GF-D8 (cell line): ENCODE measurements at regions not wholly inside any gene's neighbourhood (a gene's known extent, or its start where the extent isn't known, plus 50 kb on each side); places are given as distances from the start of the nearest gene placed in this dataset.

ENCODE experiments used
- DNase-seq: peaks from one replicate; lab custom pipeline; 2025; lab: John Stamatoyannopoulos, UW

DNA sequence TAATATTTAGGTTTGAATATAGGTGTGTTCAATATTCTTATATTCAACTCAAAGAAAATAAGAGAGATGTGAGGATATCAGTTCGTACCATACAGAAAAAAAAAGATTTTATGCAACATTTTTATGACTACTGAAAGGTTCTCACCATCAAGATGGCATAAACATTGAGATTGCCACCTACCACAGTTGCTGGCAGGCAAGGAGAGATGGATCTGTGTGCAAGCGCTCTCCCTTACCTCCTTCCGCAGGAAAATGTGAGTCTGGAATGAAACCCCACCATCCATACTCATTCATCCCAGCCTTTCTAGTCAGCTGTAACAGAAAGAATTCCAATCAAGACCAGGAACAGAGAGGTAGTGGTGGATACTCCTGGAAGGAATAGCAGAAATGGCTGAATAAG, 376.9 kb downstream of the PPP3CA start:
- DNase-seq: no peak

DNA sequence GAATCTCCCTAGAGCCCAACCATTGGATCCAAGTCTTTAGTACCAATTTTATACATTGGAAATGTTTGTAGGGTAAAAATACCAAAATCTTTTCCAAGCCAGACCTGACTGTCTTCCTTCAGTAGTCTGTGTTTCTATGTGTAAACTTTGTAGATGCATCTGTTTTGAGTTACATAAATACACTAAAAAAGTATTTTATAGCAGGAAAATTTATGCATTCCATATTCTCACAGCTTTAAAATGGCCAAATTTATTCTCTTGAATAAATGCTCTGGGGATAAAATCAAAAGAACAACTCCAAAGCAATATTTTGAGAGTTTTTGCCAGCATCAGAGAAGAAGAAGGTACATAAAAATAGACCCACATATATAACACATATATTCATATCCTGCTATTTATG, 377.4 kb downstream of the PPP3CA start:
- DNase-seq: no peak

DNA sequence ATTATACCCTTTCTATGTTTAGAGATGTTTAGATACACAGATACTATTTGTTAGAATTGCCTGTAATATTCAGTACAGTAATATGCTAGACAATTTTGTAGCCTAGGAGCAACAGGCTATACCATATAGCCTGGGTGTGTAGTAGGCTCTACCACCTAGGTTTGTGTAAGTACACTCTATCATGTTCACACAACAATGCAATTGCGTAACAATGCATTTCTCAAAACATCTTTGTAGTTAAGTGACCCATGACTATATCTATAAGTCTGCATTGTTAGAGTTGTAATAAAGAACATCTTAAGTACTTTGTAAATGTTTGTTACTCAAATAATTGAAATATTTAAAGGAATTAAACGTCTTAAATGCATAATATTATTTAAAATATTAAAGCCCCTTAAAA, 379.3 kb downstream of the PPP3CA start:
- DNase-seq: no peak

DNA sequence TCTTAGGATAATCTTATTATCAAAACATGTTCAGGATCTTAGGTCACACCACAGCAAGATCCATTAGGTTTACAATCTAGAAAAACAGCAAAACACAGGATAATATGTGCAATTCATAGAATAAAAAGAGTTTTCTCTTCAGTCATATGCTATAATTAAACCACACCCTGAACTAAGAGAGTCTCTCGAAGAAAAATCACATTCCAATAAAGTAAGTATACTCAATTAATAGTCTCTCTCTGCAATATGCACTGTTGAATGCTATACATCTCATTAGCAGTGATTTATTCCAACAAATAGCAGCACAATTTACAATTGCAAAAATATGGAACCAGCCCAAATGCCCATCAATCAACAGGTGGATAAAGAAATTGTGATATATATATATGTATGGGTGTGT, 383.7 kb downstream of the PPP3CA start:
- no peak for DNase-seq

DNA sequence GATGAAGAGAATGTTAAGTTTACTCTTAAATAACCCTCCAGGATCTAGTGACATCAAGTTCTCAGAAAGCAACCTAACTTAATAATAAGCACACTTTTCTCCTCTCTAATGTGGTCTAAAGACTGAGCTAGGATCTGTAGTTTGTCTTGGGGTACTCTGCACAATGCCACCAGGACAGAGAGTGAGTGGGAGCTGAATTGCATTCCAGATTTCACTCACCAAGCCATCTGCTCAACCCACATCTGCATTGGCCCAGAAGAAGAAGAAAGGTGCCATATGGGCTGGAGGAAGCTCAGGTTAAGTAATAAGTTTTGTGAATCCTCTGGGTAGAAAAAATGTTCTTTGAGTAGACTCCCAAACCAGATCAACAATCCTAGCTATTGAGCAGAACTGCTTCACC, 384.6 kb downstream of the PPP3CA start:
- no peak for DNase-seq

DNA sequence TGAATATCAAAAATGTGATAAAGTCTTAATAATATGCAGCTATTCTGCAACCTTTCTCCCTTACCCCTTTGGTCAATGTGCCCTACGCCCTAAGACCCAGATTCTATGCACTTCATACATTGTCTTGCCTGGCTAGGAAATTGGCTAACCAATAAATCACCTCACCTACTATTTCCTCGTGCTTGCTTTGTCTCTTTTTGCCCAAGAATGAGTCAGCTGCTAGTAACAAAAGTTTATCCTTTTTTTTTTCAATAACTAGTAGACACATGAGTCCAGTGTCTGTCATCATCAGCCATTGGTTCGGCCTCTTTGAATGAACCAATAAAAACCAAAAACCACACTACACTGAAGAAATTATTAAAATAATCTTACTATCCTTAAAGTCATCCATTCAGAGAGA, 387.1 kb downstream of the PPP3CA start:
- no peak for DNase-seq

DNA sequence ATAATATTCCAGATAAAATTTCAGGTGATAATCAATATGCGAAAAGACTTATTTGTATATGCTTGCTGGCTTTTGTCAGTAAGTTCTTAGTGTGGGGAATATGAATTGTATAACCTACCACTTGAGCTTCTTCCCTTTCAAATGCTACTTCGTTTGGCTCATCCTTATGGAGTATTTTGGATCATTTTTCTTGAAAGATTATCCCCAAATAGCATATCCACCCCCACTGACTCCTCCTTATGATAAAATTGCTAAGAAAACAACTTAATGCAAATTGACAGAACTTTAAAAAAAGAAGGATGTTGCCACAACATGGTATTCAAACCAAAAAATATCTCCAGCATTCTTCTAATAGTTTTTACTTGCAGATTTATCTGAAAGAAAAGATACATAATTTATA, 393.3 kb downstream of the PPP3CA start:
- no peak for DNase-seq

DNA sequence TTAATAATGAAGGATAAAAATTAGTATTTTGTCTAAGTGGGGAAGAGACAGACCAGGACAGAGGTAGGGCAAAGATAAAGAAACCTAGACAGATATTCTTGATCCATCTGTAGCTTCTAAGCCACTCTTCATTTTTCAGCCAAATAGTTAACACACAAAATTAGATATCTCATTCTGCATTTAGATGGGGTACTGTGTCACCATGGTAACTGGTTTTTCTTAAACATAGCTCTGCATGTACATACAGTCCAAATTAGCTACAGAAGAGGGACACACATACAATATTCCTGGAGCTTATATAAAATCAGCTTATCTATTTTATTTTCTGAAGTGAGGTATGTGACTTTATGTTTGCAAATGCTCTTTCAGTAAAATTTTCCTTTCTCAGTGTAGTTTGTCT, 393.7 kb downstream of the PPP3CA start:
- no peak for DNase-seq

DNA sequence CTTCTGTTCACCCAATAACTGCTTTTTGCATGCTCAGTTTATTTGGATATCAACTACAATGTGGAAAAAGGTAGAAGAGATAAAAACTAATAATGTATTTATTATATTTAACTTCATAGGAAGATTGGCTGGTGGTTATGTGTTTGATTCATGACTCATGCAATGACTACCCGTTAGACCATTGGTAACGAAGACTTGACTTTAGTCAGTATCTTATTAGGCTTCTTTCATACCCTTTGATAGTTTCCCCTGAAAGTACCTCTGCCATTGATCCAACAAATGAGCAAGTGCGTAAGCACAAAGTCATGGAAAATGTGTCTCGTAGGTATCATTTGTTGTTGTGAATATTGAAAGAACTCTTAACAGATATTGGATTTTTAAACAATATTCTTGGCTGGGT, 394.7 kb downstream of the PPP3CA start:
- DNase-seq: no peak

DNA sequence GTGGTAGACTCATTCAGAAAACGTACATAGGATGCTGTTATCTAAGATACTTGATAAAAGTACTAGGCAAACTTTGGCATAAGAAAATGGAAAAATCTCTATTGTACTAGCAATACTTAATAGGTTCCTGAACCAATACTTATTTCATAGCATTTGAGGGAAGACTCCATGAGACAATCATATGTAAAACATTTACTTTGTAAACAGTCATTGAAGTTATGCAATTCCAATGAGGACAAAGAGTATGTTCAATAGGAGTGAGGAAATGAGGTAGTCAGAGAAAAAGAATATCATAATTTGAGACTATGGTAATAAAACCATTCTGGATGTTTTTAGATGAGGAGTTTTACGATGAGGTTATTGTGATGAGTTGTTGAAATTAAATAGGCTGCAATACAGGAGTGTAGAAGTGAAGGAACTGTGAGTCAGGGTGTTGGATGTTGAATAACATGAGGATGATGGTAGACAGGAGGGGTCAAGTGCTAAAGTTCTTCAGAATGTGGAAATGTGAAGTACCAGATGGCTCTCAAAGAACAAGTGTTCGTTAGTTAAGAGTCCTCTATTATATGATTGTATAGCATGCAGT, 397.9 kb downstream of the PPP3CA start:
- no peak for DNase-seq

DNA sequence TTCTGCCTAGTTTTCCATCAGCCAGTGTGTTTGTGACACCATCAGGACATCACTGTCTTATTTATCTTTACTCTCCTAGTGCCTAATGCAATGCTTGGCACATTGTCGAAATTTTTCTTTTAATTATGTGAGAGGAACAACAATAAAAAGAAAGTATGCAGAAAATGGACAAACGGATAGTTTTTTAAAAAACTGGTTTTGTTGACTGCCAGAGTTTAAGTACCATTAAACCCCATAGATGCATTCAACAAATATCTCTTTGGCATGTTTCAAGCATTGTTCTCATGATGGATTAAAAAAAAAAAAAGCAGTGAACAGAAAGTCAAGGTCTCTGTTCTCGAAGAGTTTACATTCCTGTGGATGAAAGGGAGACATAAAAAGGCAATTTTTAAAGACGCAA, 398.4 kb downstream of the PPP3CA start:
- no peak for DNase-seq

DNA sequence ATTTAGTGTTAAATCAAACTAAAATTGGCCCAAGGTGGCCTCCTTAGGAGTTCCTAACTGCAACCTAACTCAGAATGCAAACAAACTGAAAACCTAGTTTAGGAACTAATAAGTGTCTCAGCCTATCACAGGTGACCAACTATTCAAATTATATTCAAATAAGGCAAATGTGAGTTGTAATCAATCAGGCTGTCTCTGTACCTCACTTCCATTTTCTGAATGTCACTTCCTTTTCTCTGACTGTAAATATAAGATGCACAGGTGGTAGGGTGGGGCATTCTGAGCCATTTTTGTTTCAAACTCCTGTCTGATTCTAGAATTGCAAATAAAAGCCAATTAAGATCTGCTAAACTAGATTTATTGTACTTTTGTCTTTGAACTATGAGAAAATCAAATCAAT, 401.5 kb downstream of the PPP3CA start:
- no peak for DNase-seq

DNA sequence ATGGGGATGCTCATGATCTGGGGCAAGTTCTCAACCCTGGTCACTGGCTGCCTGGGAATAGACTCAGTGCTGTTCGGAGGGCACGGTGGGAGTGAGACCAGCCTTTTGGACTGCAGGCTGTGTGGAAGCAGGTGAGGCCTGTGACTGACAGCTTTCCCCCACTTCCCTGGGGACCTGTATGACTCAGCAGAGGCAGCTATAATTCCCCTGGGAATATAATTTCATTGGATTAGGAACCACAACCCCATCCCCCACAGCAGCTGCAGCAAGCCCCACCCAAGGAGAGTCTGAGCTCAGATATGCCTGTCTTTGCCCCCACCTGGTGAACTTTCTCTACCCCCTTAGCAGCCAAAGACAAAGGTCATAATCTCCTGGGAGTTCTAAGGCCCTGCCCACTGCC, 408.6 kb downstream of the PPP3CA start:
- DNase-seq: no peak

DNA sequence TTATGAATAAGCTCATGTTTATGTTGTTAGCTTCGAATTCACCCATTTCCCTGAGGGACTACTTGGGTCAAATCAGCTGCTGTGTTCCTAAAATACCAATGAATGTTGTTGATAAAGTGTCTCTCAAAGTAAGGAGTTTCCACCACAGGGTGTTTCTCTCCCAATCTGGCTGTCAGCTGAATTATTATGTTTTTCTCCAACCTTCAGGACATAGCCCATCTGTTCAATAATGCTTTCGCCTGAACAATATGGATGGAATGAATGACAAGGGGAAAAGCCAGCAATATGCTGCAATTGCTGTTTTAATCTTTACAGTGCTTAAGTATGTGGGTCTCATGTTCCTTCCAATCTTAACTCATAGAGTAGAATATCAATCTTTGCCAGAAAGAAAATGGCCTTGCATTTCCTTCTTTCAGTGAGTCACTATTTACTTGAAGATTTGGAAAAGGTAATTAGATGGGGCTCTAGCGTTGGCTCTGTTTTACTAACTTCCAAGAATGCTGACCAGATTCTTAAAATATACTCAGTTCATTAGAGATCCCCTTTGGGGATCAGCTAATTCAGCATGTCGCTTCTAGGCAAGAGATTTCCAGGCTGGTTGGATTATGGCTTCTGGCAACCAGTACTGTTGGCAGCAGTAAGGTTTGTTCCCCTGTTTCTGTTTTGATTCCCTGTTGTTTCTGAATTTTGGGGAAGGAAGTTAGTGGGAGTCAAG, 410.5 kb downstream of the PPP3CA start:
- DNase-seq: no peak

DNA sequence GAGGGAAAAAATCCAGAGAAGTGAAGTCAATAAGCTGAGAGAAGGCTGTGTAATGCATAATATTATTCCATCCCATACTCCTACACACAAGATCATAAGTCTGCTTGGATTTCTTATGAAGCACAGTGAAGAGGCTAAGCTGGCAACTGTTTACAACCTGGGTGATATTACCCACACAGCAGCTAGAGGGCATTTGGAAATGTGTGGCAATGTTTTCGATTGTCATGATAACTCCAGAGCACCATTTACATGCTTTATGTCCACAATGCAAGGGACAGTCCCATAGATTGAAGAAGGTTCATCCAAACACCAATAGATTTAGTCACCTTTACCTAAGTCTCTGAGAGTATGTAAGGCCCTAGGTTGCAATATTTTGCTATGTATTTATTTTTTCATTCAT, 412.2 kb downstream of the PPP3CA start:
- DNase-seq: no peak

DNA sequence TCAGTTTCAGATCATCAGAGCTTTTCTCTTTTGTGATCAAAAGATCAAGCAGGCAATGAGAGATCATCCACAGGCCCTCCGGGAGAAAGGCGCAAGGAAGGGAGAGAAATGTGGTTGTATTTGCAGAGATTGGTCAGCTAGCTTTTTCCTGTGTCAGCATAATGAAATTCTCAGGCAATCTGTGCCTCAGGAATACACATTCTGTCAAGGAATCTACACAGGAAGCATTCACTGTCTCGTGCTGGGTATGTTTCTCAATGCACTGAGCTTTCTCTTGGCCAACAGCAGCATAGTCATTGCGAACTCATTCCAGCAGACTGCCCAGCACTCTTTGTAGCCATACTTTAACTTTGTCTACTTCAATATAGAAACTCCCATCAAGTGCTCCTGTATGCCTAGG, 413.7 kb downstream of the PPP3CA start:
- DNase-seq: no peak

DNA sequence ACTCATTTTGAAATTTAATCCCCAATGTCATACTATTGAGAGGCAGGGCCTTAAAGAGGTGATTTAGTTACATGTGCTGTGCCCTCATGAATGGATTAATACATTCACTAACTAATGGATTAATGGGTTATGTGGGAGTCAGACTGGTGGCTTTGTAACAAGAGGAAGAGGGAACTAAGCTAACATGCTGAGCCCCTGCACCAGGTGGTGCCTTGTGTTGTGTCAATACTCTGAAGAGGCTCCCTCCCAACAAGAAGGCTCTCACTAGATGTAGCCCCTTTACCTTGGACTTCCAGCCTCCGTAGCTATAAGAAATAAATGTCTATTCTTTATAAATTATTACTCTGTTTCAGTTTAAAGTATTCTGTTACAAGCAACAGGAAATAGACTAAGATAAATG, 411.9 kb upstream of the EMCN start:
- DNase-seq: no peak

DNA sequence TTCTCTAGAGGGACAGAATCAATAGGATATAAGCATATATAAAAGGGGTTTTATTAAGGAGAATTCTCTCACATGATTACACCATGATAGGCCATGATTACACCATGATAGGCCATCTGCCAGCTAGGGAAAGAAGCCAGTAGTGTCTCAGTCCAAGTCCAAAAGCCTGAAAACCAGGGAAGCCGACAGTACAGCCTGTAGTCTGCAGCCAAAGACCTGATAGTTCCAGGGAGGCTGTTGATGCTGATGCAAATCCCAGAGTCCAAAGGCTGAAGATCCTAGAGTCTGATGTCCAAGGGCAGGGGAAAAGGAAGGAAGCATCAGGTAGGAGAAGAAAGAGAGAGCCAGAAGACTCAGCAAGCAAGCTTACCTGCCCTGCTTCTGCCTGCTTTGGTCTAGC, 411.3 kb upstream of the EMCN start:
- no peak for DNase-seq

DNA sequence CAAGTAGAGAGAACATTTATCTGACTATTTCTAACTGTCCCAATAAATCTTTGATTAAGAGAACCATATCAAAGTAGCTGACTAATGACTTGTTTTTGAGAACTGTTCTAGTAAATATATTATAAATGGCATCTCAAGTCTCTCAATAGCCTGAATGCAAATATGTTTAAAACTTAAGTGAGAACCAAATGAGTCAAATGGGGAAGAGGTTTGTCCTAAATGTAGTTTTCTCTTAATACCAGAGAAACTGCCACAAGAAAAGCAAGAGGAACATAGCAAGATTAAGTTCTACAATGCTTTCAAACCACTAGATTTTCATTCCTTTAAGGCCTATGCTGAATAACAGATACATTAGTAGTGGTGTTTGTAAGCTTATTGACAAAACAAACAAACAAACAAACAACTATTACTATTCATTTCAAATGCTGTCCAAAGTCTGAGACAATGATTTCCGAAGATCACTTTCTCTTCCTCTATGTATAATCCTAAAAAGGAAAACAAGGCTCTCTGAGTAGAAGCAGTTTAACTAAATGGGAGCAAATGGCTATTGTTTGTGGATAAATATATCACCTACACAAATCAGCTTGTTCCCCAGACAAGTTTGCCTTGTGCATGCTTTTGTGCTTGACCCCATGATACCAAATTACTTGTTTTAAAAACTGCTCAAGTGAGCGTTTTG, 408.4 kb upstream of the EMCN start:
- DNase-seq: no peak

DNA sequence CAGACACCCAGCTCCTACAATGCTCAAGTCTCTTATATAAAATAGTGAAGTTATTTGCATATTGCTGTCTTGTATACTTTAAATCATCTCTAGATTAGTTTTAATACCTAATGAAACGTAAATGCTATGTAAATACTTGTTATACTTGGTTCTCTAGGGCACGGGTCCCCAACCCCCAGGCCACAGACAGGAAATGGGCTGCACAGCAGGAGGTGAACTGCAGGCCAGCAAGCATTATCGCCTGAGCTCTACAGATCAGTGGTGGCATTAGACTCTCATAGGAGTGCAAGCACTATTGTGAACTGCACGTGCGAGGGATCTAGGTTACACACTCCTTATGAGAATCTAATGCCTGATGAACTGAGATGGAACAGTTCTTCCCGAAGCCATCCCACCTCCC, 395.9 kb upstream of the EMCN start:
- no peak for DNase-seq

DNA sequence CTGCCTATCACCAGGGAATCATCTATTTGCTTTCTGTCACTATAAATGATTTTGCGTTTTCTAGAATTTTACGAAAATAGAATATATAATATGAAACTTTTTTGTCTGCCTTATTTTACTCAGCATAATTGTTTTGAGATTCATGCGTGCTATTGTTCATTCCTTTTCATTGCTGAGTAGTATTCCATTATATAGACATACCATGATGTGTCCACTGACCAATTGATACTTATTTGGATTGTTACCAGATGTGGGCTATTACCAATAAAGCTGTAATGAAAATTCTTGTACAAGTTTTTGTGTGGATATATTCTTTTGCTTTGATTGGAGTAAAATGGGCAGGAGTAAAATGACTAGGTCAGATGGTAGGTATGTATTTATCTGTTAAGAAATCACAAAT, 390.7 kb upstream of the EMCN start:
- DNase-seq: no peak

DNA sequence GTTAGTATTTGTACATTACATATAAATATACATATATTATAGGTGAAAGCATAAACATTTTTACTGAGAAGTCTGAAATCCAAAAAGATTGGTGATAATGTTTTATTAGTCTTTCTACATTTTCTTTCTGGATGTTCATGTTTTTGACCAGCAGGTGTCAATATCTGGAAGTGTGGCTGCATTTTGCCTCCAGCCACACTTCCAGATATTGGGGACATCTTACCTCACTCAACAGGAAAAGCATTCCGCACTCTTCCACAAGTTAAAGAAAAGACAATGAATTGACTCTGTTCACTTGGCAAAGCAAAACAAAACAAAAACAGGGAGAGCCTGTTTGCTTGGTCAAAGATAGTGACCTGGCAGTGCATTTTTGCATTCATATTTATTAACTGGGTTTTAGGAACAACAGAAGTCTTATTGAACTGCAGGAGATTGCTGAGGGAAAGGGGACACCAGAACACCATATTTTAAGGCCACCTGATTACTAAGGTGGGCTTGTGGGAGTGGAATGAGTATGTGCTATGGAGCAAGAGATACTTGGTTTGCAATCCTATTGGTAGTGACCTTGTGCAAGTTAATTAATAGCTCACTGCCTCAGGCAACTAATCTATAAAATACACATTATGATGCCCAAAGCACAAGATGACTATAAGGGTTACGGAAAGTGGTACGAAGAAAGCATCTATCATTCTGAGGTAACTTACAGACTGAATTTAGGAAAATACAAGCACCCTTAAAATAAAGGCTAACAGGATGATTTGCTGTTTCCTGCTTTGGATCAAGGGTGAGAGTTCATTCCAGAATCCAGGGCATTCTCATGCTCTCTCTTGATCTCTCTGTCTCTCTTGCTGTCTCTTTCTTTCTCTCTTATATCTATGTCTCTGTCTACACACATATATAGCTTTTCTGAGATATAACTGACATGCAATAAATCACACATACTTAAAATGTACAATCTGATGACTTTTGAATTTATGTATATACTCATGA, 389.9 kb upstream of the EMCN start:
- DNase-seq: no peak

DNA sequence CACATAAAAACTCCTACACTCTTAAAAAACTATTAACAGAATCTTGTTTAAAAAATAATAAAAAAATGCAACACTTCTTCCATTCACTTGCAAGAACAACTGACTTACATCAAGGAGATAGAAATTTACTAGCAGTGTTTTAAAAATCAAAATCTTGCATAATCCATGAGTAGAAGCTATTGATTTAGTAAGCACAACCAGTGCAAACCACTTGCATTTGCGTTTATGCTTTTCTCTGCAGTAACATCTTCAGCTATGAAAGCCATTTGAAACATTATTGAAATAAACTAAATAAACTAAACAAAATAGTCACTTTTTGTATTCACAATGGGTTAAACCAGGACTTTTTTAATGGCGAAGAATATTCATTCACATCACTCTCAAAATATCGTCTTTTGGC, 389.2 kb upstream of the EMCN start:
- no peak for DNase-seq
